Ishikawa (cell line): ENCODE measurements at regions not wholly inside any gene's neighbourhood (a gene's known extent, or its start where the extent isn't known, plus 50 kb on each side); places are given as distances from the start of the nearest gene placed in this dataset.

Source experiments
- CEBPB ChIP-seq: IDR thresholded peaks from 2 replicates; pipeline ENCODE4 v1.6.1; 2012
- CREB1 ChIP-seq: IDR thresholded peaks from 2 replicates; pipeline ENCODE4 v1.6.1; 2012; ENCODE audit warnings: low read depth
- EGR1 ChIP-seq: IDR thresholded peaks from 2 replicates; pipeline ENCODE4 v1.6.1; 2012
- EP300 ChIP-seq: IDR thresholded peaks from 2 replicates; pipeline ENCODE4 v1.6.1; 2012; ENCODE audit warnings: borderline replicate concordance
- FOXM1 ChIP-seq: IDR thresholded peaks from 2 replicates; pipeline ENCODE4 v1.6.1; 2012; ENCODE audit warnings: low read depth, borderline replicate concordance
- NFIC ChIP-seq: IDR thresholded peaks from 2 replicates; pipeline ENCODE4 v1.6.1; 2012
- RAD21 ChIP-seq: IDR thresholded peaks from 2 replicates; pipeline ENCODE4 v1.6.1; 2012; ENCODE audit warnings: low read depth
- TAF1 ChIP-seq: IDR thresholded peaks from 2 replicates; pipeline ENCODE4 v1.6.1; 2012; ENCODE audit warnings: low read depth, mild to moderate bottlenecking
- TCF12 ChIP-seq: IDR thresholded peaks from 2 replicates; pipeline ENCODE4 v1.6.1; 2012; ENCODE audit warnings: low read depth
- TEAD4 ChIP-seq: IDR thresholded peaks from 2 replicates; pipeline ENCODE4 v1.6.1; 2012
- YY1 ChIP-seq: IDR thresholded peaks from 2 replicates; pipeline ENCODE4 v1.6.1; 2012; ENCODE audit warnings: low read depth
- ZBTB7A ChIP-seq: IDR thresholded peaks from 2 replicates; pipeline ENCODE4 v1.6.1; 2012; ENCODE audit warnings: low read depth
- TF ChIP-seq, protein P1 (sequence below): IDR thresholded peaks from 2 replicates; pipeline ENCODE4 v1.6.1; 2012
- TF ChIP-seq, protein P2 (sequence below): IDR thresholded peaks from 2 replicates; pipeline ENCODE4 v1.6.1; 2012
- TF ChIP-seq, protein P3 (sequence below): IDR thresholded peaks from 2 replicates; pipeline ENCODE4 v1.6.1; 2012; ENCODE audit warnings: low read depth, mild to moderate bottlenecking

DNA sequence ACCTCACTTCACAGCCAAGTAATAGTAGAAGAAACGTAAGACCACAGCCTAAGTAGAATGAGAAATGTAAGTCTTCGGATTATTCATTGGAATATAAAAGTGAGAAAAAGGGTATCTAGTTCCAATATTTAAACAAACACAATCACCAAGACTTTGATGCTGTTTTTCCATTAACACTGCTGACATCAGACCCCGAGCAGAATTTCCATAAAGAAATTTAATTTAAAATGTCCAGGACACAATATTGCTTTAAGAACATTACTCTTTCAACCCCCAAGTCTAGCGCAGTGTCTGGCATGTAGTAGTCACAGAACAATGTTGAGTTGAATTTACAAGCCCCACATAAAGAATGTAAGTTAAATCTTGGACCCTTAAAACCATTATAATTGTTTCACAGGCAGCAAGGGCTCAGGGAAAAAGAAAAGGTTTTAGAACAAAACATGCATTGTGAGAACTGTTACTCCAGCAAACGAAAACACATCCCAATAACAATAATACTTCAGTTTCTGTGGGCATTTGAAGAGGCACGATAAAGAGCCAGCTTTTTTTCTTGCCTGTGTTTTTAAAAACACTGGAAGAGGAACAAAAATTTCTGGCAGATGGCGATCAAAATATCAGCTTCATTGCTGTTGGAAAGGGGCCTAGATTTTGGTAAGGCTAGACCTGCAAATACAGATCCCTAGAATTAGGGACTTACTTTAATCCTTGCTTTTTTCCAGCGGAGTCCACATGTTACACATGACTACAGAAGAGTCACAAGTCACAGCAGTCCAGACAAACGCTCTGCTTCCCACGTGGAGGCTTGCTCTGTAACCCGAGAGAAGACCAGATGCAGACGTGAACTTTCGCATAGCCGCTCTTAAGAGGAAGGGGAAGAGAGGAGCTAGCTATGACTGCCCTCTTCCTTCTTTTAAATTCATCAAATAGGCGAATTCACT is 77.9 kb upstream of the IGSF10 start:
- TF ChIP-seq, protein P1, sequence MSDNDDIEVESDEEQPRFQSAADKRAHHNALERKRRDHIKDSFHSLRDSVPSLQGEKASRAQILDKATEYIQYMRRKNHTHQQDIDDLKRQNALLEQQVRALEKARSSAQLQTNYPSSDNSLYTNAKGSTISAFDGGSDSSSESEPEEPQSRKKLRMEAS = no peak
- TF ChIP-seq FOXM1 = no peak
- no peak for TF ChIP-seq NFIC
- TF ChIP-seq, protein P2, sequence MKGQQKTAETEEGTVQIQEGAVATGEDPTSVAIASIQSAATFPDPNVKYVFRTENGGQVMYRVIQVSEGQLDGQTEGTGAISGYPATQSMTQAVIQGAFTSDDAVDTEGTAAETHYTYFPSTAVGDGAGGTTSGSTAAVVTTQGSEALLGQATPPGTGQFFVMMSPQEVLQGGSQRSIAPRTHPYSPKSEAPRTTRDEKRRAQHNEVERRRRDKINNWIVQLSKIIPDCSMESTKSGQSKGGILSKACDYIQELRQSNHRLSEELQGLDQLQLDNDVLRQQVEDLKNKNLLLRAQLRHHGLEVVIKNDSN = no peak
- no peak for TF ChIP-seq YY1
- TF ChIP-seq, protein P3, sequence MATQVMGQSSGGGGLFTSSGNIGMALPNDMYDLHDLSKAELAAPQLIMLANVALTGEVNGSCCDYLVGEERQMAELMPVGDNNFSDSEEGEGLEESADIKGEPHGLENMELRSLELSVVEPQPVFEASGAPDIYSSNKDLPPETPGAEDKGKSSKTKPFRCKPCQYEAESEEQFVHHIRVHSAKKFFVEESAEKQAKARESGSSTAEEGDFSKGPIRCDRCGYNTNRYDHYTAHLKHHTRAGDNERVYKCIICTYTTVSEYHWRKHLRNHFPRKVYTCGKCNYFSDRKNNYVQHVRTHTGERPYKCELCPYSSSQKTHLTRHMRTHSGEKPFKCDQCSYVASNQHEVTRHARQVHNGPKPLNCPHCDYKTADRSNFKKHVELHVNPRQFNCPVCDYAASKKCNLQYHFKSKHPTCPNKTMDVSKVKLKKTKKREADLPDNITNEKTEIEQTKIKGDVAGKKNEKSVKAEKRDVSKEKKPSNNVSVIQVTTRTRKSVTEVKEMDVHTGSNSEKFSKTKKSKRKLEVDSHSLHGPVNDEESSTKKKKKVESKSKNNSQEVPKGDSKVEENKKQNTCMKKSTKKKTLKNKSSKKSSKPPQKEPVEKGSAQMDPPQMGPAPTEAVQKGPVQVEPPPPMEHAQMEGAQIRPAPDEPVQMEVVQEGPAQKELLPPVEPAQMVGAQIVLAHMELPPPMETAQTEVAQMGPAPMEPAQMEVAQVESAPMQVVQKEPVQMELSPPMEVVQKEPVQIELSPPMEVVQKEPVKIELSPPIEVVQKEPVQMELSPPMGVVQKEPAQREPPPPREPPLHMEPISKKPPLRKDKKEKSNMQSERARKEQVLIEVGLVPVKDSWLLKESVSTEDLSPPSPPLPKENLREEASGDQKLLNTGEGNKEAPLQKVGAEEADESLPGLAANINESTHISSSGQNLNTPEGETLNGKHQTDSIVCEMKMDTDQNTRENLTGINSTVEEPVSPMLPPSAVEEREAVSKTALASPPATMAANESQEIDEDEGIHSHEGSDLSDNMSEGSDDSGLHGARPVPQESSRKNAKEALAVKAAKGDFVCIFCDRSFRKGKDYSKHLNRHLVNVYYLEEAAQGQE = no peak
- TF ChIP-seq ZBTB7A = no peak
- TF ChIP-seq TCF12 = no peak
- TF ChIP-seq EP300 = no peak
- no peak for TF ChIP-seq CREB1
- no peak for TF ChIP-seq RAD21
- no peak for TF ChIP-seq TAF1
- no peak for TF ChIP-seq CEBPB
- no peak for TF ChIP-seq TEAD4
- TF ChIP-seq EGR1 = no peak

DNA sequence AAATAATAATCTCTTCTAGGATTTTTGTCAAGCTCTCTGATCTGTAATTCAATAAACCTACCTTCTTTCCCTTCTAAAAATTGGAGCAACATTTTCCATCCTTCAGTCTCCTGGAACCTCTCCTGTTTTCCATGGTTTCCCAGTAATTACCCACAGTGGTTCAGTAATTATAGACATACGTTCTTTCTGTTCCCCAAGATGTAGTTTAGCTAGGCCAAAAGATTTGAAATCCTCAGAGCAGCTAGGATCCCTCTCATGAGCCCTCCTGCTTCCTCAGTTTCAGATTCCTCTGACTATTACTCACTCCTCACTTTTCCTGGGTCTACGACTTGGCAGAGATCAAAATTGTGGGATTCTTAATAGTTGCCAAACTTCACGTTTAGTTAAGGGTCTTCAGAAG is 76.9 kb upstream of the IGSF10 start:
- no peak for TF ChIP-seq TEAD4
- TF ChIP-seq ZBTB7A = no peak
- no peak for TF ChIP-seq CREB1
- no peak for TF ChIP-seq TCF12

DNA sequence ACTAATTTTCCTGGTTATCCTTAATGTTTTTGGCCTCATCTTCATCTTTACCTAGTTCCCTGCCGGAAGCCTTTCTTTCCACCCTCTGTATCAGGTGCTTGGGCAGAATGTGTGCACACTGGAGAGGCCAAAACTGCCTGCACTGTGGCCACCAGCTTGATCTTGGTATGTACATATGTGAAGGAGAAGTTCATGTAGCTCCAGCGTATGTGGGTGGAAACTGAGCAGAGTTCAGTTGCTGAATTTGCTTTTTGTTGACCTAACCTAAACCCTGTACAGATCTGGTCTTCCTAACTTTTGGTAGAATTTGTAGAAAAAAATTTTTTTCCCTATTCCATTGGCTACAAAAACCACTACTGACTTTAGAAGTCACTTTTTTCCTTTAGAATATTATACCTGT is 65.9 kb upstream of the IGSF10 start:
- TF ChIP-seq TEAD4 (no peak), ZBTB7A (no peak), YY1 (no peak), CEBPB (no peak), CREB1 (no peak), TCF12 (no peak), FOXM1 (no peak), NFIC (no peak), EP300 (no peak), RAD21 (no peak), TAF1 (no peak), EGR1 (no peak)
- TF ChIP-seq, protein P1 = no peak
- TF ChIP-seq, protein P2 = no peak
- TF ChIP-seq, protein P3 = no peak

DNA sequence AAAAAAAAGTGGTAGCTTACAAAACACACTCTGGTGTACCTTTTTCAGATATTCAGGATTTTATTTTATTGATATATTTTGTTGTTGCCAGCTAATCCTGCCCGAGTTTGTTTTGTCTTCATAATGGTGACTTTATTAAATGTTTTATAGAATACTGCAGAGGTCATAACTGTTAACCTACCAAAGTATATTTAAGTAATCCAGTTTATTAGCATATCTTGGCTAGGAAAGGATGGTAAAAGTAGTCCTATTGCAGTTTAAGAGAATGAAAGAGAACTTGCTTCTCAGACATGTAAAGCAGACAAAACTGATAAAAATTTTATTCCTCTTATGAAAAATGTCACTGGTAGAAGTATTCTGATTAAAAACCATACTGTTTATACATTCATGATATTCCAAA is 59.2 kb upstream of the IGSF10 start:
- TF ChIP-seq EP300 = no peak
- TF ChIP-seq YY1 = no peak
- TF ChIP-seq, protein P2 = no peak
- TF ChIP-seq TCF12 = no peak
- TF ChIP-seq RAD21 = no peak
- TF ChIP-seq, protein P1 = no peak
- no peak for TF ChIP-seq TEAD4
- TF ChIP-seq TAF1 = no peak
- no peak for TF ChIP-seq FOXM1
- TF ChIP-seq ZBTB7A = no peak
- TF ChIP-seq EGR1 = no peak
- TF ChIP-seq CREB1 = no peak
- TF ChIP-seq CEBPB = no peak
- TF ChIP-seq NFIC = no peak
